Prostate gland (tissue), 2 donors: ENCODE measurements at regions not wholly inside any gene's neighbourhood (a gene's known extent, or its start where the extent isn't known, plus 50 kb on each side); places are given as distances from the start of the nearest gene placed in this dataset.

Experiments
- DNase-seq: peaks from one replicate; pipeline ENCODE4 v3.0.0-alpha.2; 2019; ENCODE audit warnings: low spot score
- H3K27ac ChIP-seq, 2 donors: fragments of 200-600 bp; sonication (generic); 2 replicates each; pipeline ENCODE4 v1.5.1; 2017 to 2019
- H3K27me3 ChIP-seq: fragments of 200-600 bp; sonication (generic); replicated peaks from 2 replicates; pipeline ENCODE4 v1.5.1; 2019; ENCODE audit not compliant: insufficient read depth
- H3K36me3 ChIP-seq, 2 donors: fragments of 200-600 bp; sonication (generic); 1 replicate in 1 of 2; 2 replicates in 1 of 2; pipeline versions ENCODE4 v1.5.1 to v1.8.1; 2017 to 2019
- H3K4me1 ChIP-seq: fragments of 200-600 bp; sonication (generic); replicated peaks from 2 replicates; pipeline ENCODE4 v1.5.1; 2019
- H3K4me3 ChIP-seq, 2 donors: fragments of 200-600 bp; sonication (generic); 2 replicates each; pipeline ENCODE4 v1.5.1; 2017 to 2019
- H3K9me3 ChIP-seq: fragments of 200-600 bp; sonication (generic); 2 replicates; pipeline ENCODE4 v1.5.1; 2017
- POLR2A ChIP-seq: fragments of 450-650 bp; IDR thresholded peaks from one replicate; pipeline ENCODE4 v1.6.1; 2016; ENCODE audit warnings: antibody characterized with exemption, mild to moderate bottlenecking
- POLR2AphosphoS5 ChIP-seq: sonication (generic); formaldehyde crosslinking; IDR thresholded peaks from one replicate; pipeline ENCODE4 v1.6.1; 2017; ENCODE audit warnings: antibody characterized with exemption
- WGBS: methylation state at CpG from one replicate; pipeline ENCODE4 v1.1.5; 2018; 5-methylcytosine and 5-hydroxymethylcytosine counted together
- intact Hi-C: fragments of 100-400 bp; cut with DNase I; formaldehyde crosslinking; loops from one replicate; pipeline ENCODE4 v1.14.2; 2022
- TF ChIP-seq, protein P1 (sequence below), 4 experiments: fragments of 200-600 bp in 2 of 4; fragments of 450-650 bp in 2 of 4; sonication (generic) in 2 of 4; IDR thresholded peaks; 1 replicate in 3 of 4; 2 replicates in 1 of 4; pipeline ENCODE4 v1.5.1; 2016 to 2019; ENCODE audit warnings: antibody characterized with exemption in 4 of 4, mild to moderate bottlenecking in 2 of 4, moderate library complexity in 2 of 4

DNA sequence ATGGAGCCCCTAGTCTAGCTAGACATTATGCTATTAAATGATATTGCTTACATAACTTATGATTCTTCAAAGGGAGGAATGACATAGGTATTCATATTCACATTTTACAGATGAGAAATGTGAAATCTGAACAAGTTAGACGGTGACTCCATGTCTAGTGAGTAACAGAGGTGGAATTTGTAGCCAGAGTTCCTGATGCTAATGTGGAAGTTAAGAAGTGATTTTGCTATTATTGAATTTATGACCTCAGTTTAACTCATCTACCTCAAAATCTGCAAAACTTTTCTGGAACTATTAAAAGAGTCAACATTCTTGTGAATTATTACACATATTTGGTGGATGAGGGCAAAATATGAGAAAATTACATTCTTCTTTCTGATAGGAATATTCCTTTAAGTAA lies 347.6 kb upstream of the MMS22L start:
- TF ChIP-seq, protein P1, sequence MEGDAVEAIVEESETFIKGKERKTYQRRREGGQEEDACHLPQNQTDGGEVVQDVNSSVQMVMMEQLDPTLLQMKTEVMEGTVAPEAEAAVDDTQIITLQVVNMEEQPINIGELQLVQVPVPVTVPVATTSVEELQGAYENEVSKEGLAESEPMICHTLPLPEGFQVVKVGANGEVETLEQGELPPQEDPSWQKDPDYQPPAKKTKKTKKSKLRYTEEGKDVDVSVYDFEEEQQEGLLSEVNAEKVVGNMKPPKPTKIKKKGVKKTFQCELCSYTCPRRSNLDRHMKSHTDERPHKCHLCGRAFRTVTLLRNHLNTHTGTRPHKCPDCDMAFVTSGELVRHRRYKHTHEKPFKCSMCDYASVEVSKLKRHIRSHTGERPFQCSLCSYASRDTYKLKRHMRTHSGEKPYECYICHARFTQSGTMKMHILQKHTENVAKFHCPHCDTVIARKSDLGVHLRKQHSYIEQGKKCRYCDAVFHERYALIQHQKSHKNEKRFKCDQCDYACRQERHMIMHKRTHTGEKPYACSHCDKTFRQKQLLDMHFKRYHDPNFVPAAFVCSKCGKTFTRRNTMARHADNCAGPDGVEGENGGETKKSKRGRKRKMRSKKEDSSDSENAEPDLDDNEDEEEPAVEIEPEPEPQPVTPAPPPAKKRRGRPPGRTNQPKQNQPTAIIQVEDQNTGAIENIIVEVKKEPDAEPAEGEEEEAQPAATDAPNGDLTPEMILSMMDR (IDR thresholded peaks at IDR 0.05) = no peak
- no peak for TF ChIP-seq POLR2AphosphoS5
- no peak for TF ChIP-seq POLR2A
- Histone ChIP-seq H3K27me3 (no peaks in the 10 kb centered on the region), H3K36me3 (no peaks in the 10 kb centered on the region), H3K9me3 (no peaks in the 10 kb centered on the region), H3K27ac (no peak overlapping the region), H3K4me1 (no peaks in the 10 kb centered on the region), H3K4me3 (no peak overlapping the region)
- intact Hi-C loops = no loop called here
- DNase-seq = no peak
- 47% methylated on average over 1 of the region's 1 CpG for WGBS

DNA sequence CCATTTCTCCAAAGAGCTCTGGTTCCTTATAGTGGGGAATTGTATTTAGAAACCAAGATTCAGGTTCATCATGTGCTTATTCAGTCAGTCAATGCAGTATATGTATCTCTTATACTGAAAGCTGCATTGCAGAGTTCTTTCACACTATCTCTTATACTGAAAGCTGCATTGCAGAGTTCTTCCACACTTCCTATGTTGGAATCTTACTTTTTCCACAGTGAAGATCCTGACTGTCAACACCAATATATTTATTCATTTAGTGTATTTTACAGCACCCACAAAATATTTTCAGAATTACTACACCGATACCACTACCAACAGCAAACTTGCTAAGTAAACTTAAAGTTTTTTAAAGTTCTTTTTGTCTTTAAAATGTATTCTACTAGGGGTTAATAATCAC lies 349.3 kb upstream of the MMS22L start:
- Histone ChIP-seq H3K4me3 (no peak overlapping the region), H3K27ac (no peak overlapping the region), H3K9me3 (no peaks in the 10 kb centered on the region), H3K4me1 (no peaks in the 10 kb centered on the region), H3K27me3 (no peaks in the 10 kb centered on the region), H3K36me3 (no peaks in the 10 kb centered on the region)
- TF ChIP-seq, protein P1 (IDR thresholded peaks at IDR 0.05) = no peak
- TF ChIP-seq POLR2A (no peak), POLR2AphosphoS5 (no peak)
- no peak for DNase-seq
- WGBS = 95% methylated on average over 1 of the region's 1 CpG
- intact Hi-C loops = no loop called here

DNA sequence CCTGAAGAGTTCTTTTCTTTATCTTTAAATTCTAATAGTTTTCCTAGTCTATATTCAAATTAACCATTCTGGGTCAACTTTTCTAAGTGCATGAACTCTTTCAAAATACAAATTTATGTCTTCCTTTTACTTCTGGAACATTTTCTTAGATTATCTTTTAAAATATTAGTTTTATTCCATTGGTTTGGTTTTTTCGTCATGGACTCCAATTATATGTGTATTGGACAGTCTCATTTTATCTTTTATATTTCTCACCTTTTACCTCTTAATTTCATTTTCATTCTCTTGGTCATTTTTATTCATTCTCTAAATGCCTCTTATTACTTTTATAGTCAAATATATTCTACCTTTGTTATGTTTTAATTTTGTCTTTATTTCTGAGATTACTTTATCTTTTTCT lies 356.7 kb upstream of the MMS22L start:
- Histone ChIP-seq H3K4me3 (no peak overlapping the region), H3K27ac (no peak overlapping the region), H3K4me1 (no peaks in the 10 kb centered on the region), H3K36me3 (no peaks in the 10 kb centered on the region), H3K9me3 (no peaks in the 10 kb centered on the region), H3K27me3 (no peaks in the 10 kb centered on the region)
- intact Hi-C loops = no loop called here
- no peak for TF ChIP-seq POLR2A
- TF ChIP-seq, protein P1 (IDR thresholded peaks at IDR 0.05) = no peak
- TF ChIP-seq POLR2AphosphoS5 = no peak
- no peak for DNase-seq
- WGBS = 97% methylated on average over 1 of the region's 1 CpG

DNA sequence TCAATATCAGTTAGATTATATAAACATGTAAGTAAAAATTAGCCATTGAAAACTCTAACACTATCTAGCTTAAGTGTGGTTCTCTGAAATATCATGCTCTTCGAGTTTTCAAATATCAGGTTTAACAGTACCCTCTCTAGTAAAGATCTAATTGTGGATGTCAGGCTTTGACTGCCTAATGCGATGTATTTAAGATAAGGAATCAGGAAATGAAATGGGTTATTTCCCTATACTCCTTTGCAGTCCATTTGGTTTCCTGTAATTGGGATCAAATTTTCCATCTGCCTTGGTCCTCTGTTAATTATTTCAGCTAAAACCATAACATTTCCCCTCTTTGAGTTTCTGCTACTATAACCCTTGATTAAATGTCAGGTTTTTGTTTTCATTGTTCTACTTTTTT lies 361.3 kb upstream of the MMS22L start:
- no peaks in the 10 kb centered on the region for H3K36me3 ChIP-seq
- no peaks in the 10 kb centered on the region for H3K9me3 ChIP-seq
- no peak for DNase-seq
- 48% methylated on average over 2 of the region's 2 CpGs for WGBS
- H3K4me1 ChIP-seq = no peaks in the 10 kb centered on the region
- no peak overlapping the region for H3K4me3 ChIP-seq
- intact Hi-C loops = no loop called here
- no peaks in the 10 kb centered on the region for H3K27me3 ChIP-seq
- H3K27ac ChIP-seq = no peak overlapping the region
- TF ChIP-seq, protein P1 (IDR thresholded peaks at IDR 0.05) = no peak
- TF ChIP-seq POLR2A (no peak), POLR2AphosphoS5 (no peak)

DNA sequence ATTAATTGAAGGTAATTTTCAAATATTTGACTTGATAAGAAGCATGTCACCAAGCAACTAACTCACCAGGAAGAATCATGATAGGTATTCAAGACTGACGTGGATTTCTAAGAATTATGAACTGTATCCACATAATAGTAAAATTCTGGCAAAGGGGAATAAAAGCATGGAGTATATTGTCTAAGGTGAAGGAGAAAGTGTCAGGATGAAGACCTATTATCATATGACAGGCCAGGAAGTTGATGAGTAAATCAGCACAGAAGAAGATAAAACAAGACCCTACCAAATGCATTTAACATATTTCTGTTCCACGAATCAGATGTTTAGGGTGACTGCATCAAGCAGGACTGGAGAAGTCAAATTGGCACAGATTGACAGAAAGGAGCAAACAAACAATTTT lies 362.7 kb upstream of the MMS22L start:
- Histone ChIP-seq H3K9me3 (no peaks in the 10 kb centered on the region), H3K4me1 (no peaks in the 10 kb centered on the region), H3K36me3 (no peaks in the 10 kb centered on the region), H3K4me3 (no peak overlapping the region), H3K27me3 (no peaks in the 10 kb centered on the region), H3K27ac (no peak overlapping the region)
- DNase-seq = no peak
- intact Hi-C loops = no loop called here
- TF ChIP-seq POLR2AphosphoS5 = no peak
- no peak for TF ChIP-seq POLR2A
- TF ChIP-seq, protein P1 (IDR thresholded peaks at IDR 0.05) = no peak
- 54% methylated on average over 2 of the region's 2 CpGs for WGBS
